ENCODE measurements at regions not wholly inside any gene's neighbourhood (a gene's known extent, or its start where the extent isn't known, plus 50 kb on each side); places are given as distances from the start of the nearest gene placed in this dataset.

DNA sequence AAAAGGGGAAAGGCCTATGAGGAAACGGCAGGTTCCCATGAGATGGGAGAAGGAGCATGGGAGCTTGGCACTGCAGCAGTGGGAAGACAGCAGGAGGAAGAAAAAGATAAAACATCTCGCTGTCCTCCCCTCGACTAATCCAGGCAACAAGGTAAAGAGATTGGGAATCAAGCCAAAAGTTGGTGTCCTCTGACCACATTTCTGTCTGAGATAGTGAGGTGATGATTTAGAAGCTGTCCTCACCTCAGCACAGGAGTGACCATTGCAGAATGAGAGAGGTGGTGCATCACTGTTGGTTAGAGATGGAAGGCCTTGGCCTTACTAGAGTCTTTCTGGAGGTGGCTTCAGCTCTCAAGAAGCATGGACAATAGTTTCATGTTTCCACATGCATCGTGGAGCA, 226.6 kb upstream of the CCDC54 start:
- Histone ChIP-seq H3K4me3 (ENCODE audit: low read depth in 1 of 2, low read length in 1 of 2) (no peak overlapping the region), H3K4me1 (ENCODE audit: control insufficient read depth in 1 of 2, insufficient read depth in 1 of 2, low read depth in 1 of 2, low read length in 1 of 2) (no peaks in the 10 kb centered on the region), H3K27me3 (no peaks in the 10 kb centered on the region), H3K36me3 (no peaks in the 10 kb centered on the region), H3K27ac (no peak overlapping the region), H3K9me3 (no peaks in the 10 kb centered on the region)
- TF ChIP-seq, protein P1, sequence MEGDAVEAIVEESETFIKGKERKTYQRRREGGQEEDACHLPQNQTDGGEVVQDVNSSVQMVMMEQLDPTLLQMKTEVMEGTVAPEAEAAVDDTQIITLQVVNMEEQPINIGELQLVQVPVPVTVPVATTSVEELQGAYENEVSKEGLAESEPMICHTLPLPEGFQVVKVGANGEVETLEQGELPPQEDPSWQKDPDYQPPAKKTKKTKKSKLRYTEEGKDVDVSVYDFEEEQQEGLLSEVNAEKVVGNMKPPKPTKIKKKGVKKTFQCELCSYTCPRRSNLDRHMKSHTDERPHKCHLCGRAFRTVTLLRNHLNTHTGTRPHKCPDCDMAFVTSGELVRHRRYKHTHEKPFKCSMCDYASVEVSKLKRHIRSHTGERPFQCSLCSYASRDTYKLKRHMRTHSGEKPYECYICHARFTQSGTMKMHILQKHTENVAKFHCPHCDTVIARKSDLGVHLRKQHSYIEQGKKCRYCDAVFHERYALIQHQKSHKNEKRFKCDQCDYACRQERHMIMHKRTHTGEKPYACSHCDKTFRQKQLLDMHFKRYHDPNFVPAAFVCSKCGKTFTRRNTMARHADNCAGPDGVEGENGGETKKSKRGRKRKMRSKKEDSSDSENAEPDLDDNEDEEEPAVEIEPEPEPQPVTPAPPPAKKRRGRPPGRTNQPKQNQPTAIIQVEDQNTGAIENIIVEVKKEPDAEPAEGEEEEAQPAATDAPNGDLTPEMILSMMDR (IDR thresholded peaks at IDR 0.05): no peak

DNA sequence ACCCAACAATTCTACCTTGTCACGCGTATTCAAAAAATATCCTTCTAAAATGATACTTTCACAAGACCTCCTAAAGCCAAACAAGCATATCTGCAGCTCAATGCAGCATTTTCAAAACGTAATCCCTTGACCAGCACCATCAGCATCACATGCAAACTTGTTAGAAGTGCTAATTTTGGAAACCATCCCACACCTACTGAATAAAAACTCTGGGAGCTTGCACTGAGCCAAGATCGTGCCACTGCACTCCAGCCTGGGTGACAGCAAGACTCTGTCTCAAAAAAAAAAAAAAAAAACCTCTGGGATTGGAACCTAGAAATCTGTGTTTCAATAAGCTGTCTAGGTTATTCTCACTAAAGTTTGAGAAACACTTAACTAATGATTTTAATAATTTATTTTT, 223.3 kb upstream of the CCDC54 start:
- no peaks in the 10 kb centered on the region for H3K4me1 ChIP-seq (ENCODE audit: control insufficient read depth in 1 of 2, insufficient read depth in 1 of 2, low read depth in 1 of 2, low read length in 1 of 2)
- no peak overlapping the region for H3K27ac ChIP-seq
- no peak overlapping the region for H3K4me3 ChIP-seq (ENCODE audit: low read depth in 1 of 2, low read length in 1 of 2)
- TF ChIP-seq, protein P1 (IDR thresholded peaks at IDR 0.05): no peak
- no peaks in the 10 kb centered on the region for H3K36me3 ChIP-seq
- no peaks in the 10 kb centered on the region for H3K9me3 ChIP-seq
- no peaks in the 10 kb centered on the region for H3K27me3 ChIP-seq

DNA sequence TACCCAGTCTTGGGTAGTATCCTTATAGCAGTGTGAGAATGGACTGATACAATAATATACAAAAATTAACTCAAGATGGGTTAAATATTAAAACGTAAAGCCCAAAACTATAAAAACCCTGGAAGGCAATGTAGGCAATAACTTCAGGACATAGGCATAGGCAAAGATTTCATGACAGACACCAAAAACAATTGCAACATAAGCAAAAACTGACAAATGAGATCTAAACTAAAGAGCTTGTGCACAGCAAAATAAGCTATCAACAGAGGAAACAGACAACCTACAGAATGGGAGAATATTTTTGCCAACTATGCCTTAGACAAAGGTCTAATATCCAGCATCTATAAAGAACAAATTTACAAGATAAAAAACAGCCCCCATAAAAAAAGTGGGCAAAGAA, 204.8 kb upstream of the CCDC54 start:
- H3K27ac ChIP-seq: no peak overlapping the region
- no peaks in the 10 kb centered on the region for H3K36me3 ChIP-seq
- TF ChIP-seq, protein P1 (IDR thresholded peaks at IDR 0.05): no peak
- H3K4me3 ChIP-seq (ENCODE audit: low read depth in 1 of 2, low read length in 1 of 2): no peak overlapping the region
- H3K4me1 ChIP-seq (ENCODE audit: control insufficient read depth in 1 of 2, insufficient read depth in 1 of 2, low read depth in 1 of 2, low read length in 1 of 2): no peaks in the 10 kb centered on the region
- H3K27me3 ChIP-seq: no peaks in the 10 kb centered on the region
- H3K9me3 ChIP-seq: no peaks in the 10 kb centered on the region

DNA sequence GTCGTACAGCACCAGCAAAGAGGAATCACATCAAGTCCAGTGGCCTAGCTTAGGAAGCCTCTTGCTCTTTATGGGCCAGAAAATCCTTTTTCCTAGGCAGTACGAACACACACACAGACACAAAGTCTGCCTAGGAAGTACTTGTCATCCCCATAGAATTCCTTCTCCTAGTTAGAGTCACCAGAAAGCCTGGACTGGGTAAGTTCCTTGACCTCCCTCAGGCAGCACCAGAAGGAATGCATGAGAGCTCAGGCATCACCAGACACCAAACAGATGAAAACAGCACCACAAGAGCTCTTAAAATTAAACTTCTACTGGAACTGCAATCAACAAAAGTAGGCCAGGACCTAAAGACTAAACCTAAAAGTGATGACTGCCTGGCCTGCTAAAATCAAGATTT, 192.9 kb upstream of the CCDC54 start:
- TF ChIP-seq, protein P1 (IDR thresholded peaks at IDR 0.05): no peak
- Histone ChIP-seq H3K4me1 (ENCODE audit: control insufficient read depth in 1 of 2, insufficient read depth in 1 of 2, low read depth in 1 of 2, low read length in 1 of 2) (no peaks in the 10 kb centered on the region), H3K27ac (no peak overlapping the region), H3K9me3 (no peaks in the 10 kb centered on the region), H3K27me3 (no peaks in the 10 kb centered on the region), H3K36me3 (no peaks in the 10 kb centered on the region), H3K4me3 (ENCODE audit: low read depth in 1 of 2, low read length in 1 of 2) (no peak overlapping the region)

DNA sequence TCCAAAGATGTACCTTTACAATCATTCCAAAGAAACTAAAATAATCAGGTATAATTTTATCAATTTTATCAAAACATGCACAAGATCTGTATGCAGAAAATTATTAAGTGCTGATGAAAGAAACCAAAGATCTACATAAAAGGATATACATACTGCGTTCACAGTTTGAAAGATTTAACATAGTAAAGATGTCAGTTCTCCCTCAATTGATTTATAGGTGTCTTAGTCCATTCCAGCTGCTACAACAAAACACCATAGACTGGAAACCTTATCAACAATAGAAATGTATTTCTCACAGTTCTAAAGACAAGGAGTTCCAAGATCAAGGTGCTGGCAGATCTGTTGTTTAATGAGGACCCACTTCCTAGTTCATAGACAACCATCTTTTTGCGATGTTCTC, 189.0 kb upstream of the CCDC54 start:
- TF ChIP-seq, protein P1 (IDR thresholded peaks at IDR 0.05): no peak
- no peaks in the 10 kb centered on the region for H3K4me1 ChIP-seq (ENCODE audit: control insufficient read depth in 1 of 2, insufficient read depth in 1 of 2, low read depth in 1 of 2, low read length in 1 of 2)
- no peak overlapping the region for H3K27ac ChIP-seq

More for the DNA sequence above, 189.0 kb upstream of the CCDC54 start:
- H3K27me3 ChIP-seq: no peaks in the 10 kb centered on the region
- no peak overlapping the region for H3K4me3 ChIP-seq (ENCODE audit: low read depth in 1 of 2, low read length in 1 of 2)
- no peaks in the 10 kb centered on the region for H3K9me3 ChIP-seq
- H3K36me3 ChIP-seq: no peaks in the 10 kb centered on the region

Measured in neutrophil (primary cell).